OCI-LY3 (cell line): ENCODE measurements at regions not wholly inside any gene's neighbourhood (a gene's known extent, or its start where the extent isn't known, plus 50 kb on each side); places are given as distances from the start of the nearest gene placed in this dataset.

Experiments
- H2AFZ ChIP-seq: fragments of 200-600, 300-600 bp; shearing (Covaris generic); 2 replicates; pipeline ENCODE4 v1.6.0; 2014; ENCODE audit warnings: antibody characterized with exemption, low read depth, low read length
- H3K27ac ChIP-seq: fragments of 200-600, 300-600 bp; sonication (generic); 2 replicates; pipeline ENCODE4 v1.5.1; 2014; ENCODE audit warnings: mild to moderate bottlenecking, low read length, moderate library complexity, mixed read lengths
- H3K27me3 ChIP-seq: fragments of 200-600, 300-600 bp; sonication (generic); 2 replicates; pipeline ENCODE4 v1.6.1; 2014; ENCODE audit warnings: low read depth, low read length, mixed read lengths
- H3K36me3 ChIP-seq: fragments of 200-600, 300-600 bp; sonication (generic); replicated peaks from 2 replicates; pipeline ENCODE3; 2014; ENCODE audit warnings: low read depth, low read length, mixed read lengths
- H3K4me1 ChIP-seq: fragments of 300-600, 200-600 bp; sonication (generic); 2 replicates; pipeline ENCODE4 v1.6.1; 2014; ENCODE audit warnings: low read length, mixed read lengths
- H3K4me2 ChIP-seq: fragments of 200-600, 300-600 bp; sonication (generic); 2 replicates; pipeline ENCODE4 v1.6.1; 2014; ENCODE audit warnings: low read length, mixed read lengths
- H3K4me3 ChIP-seq: fragments of 300-600, 200-600 bp; sonication (generic); 2 replicates; pipeline ENCODE4 v1.5.1; 2014; ENCODE audit warnings: antibody characterized with exemption, mild to moderate bottlenecking, low read length, moderate library complexity
- H3K79me2 ChIP-seq: fragments of 300-600, 200-600 bp; shearing (Covaris generic); 2 replicates; pipeline ENCODE4 v1.6.1; 2014; ENCODE audit warnings: mild to moderate bottlenecking, low read length, mixed read lengths
- H3K9ac ChIP-seq: fragments of 300-600, 200-600 bp; shearing (Covaris generic); 2 replicates; pipeline ENCODE4 v1.6.0; 2014; ENCODE audit warnings: mild to moderate bottlenecking, low read length, moderate library complexity
- H3K9me3 ChIP-seq: fragments of 200-600, 300-600 bp; shearing (Covaris generic); 2 replicates; pipeline ENCODE4 v1.6.1; 2014; ENCODE audit warnings: low read length, mixed read lengths; ENCODE audit not compliant: insufficient read depth
- H4K20me1 ChIP-seq: fragments of 200-600, 300-600 bp; sonication (generic); 2 replicates; pipeline ENCODE4 v1.6.1; 2016; ENCODE audit warnings: low read length, mixed read lengths; ENCODE audit not compliant: insufficient read depth
- EZH2phosphoT487 ChIP-seq: fragments of 200-600 bp; shearing (Covaris generic); IDR thresholded peaks from 2 replicates; pipeline ENCODE4 v1.6.1; 2018; ENCODE audit warnings: antibody characterized with exemption, mixed run types, low read depth
- TF ChIP-seq, protein P1 (sequence below): fragments of 200-600, 300-600 bp; sonication (generic); IDR thresholded peaks from 2 replicates; pipeline ENCODE4 v1.5.1; 2014; ENCODE audit warnings: antibody characterized with exemption, low read length, low read depth

DNA sequence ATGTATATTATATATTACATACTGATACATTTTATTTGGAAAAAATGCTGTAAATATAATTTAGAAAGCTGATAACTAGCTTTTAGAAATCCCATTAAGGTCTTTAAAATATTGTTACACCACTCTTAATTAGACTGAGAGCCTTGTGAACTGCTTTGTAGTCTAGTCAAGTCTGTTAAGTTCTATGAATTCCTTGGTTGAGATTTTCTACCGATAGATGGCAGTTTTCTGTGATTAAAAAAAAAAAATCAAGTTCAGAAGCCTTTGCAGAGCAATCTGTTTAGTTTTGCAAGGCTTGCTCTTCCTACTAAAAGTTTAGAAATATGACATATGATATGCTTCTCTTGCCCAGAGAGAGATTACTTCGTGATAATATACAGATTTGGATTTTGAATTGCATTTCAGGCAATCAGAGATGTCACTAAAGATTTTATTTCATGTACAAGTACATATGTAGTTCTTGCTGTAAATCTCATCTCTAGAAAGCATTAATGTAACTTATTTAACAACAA is 60.4 kb upstream of the SLITRK3 start:
- H3K4me3 ChIP-seq = no peak overlapping the region
- H4K20me1 ChIP-seq = no peaks in the 10 kb centered on the region
- no peak overlapping the region for H3K9ac ChIP-seq
- H3K36me3 ChIP-seq = no peaks in the 10 kb centered on the region
- no peaks in the 10 kb centered on the region for H3K27me3 ChIP-seq
- H2AFZ ChIP-seq = no peak overlapping the region
- H3K27ac ChIP-seq = no peak overlapping the region
- no peaks in the 10 kb centered on the region for H3K4me1 ChIP-seq
- TF ChIP-seq EZH2phosphoT487 = no peak
- TF ChIP-seq, protein P1, sequence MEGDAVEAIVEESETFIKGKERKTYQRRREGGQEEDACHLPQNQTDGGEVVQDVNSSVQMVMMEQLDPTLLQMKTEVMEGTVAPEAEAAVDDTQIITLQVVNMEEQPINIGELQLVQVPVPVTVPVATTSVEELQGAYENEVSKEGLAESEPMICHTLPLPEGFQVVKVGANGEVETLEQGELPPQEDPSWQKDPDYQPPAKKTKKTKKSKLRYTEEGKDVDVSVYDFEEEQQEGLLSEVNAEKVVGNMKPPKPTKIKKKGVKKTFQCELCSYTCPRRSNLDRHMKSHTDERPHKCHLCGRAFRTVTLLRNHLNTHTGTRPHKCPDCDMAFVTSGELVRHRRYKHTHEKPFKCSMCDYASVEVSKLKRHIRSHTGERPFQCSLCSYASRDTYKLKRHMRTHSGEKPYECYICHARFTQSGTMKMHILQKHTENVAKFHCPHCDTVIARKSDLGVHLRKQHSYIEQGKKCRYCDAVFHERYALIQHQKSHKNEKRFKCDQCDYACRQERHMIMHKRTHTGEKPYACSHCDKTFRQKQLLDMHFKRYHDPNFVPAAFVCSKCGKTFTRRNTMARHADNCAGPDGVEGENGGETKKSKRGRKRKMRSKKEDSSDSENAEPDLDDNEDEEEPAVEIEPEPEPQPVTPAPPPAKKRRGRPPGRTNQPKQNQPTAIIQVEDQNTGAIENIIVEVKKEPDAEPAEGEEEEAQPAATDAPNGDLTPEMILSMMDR = peak; percentile 40
- no peaks in the 10 kb centered on the region for H3K9me3 ChIP-seq
- no peak overlapping the region for H3K4me2 ChIP-seq
- no peaks in the 10 kb centered on the region for H3K79me2 ChIP-seq

DNA sequence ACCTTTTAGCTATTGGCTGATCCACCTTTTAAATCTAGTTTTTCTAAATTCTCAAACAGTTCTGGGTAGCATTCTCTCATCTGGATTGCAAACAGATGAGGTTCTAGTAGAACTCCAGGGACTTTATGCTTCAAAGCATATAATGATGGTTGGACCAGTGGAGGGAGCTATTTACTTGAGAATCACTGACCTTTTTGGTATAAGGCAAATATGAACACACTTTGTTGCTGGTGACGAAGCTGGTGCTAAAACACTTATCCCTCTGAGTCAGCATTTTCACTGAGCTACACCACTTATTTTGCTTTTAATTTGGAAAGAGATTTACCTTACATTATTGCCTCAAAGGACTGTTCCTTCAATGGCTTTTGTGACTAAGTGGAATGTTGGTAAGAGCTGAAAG is 58.6 kb upstream of the SLITRK3 start:
- Histone ChIP-seq H4K20me1 (no peaks in the 10 kb centered on the region), H3K9ac (no peak overlapping the region; the same call in 1 of the 2 replicates), H3K27me3 (no peaks in the 10 kb centered on the region), H3K36me3 (no peaks in the 10 kb centered on the region), H3K27ac (no peak overlapping the region), H3K79me2 (no peaks in the 10 kb centered on the region), H3K9me3 (no peaks in the 10 kb centered on the region), H3K4me3 (peak overlapping the region; percentile 48; the same call in 1 of the 2 replicates), H3K4me2 (peak overlapping the region; percentile 62), H2AFZ (peak overlapping the region; percentile 75), H3K4me1 (no peaks in the 10 kb centered on the region)
- TF ChIP-seq, protein P1 = peak; percentile 54
- no peak for TF ChIP-seq EZH2phosphoT487
